ENCODE measurements at regions not wholly inside any gene's neighbourhood (a gene's known extent, or its start where the extent isn't known, plus 50 kb on each side); places are given as distances from the start of the nearest gene placed in this dataset.

DNA sequence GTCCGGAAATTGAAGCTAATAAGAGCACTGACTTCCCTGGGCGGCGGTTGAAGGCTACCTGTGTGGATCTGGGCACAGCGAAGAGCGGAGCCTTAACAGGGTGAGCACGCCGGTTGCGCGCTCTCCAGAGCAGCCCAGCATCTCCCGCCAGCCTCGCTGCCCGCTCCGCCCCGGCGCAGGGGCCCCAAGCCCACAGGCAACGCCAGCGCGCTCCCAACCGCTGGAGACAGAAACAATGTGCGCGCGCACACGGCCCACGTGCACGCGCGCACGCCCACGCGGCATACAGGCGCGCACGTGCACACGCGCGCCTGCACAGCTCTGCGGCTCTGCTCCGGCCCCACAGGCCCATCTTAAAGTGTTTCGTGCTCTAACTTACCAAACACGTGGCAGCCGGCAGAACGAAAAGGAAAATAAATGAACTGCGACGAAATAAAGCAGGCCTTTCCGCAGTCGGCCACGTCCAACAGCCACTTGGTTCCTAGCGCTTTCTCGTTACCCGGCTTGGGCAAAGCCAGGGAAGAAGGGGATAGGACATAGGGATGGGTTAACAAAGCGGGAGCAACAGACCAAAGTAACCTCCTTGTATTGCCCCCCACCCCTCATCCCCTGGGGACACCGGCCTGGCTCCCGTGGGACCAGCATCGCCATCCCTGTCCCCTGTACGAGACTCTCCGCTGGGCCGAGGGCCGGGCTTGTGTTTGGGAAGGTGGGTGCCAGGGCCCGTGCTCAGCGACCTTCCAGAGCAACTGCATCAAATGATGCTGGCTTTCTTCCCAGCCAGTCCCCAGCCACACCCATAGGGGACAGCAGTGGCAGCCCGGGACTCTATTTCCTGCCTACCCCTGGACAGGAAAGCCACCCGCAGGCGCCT, 203.7 kb downstream of the ABHD5 start:
- DNase-seq (ENCODE audit: low read depth) = peak; percentile 19

DNA sequence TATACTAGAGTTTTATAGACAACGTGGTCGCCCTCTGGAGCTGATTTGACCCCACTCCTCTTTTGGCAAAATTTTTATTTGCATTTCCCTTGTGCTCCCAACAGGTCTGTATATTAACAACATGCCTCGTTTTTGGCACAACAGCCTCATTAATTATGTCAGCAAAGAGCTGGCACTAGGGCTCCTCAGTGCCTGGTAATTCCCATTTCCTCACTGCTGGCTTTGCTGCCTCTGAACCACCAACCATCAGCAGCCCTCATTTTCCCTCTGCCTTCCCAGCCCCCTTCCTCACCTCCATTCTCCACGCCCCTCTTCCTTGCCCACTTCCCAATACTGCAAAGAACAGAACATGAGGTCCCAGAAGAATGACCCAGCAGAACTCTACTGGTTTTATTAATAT, 204.8 kb downstream of the ABHD5 start:
- DNase-seq (ENCODE audit: low read depth) = no peak

DNA sequence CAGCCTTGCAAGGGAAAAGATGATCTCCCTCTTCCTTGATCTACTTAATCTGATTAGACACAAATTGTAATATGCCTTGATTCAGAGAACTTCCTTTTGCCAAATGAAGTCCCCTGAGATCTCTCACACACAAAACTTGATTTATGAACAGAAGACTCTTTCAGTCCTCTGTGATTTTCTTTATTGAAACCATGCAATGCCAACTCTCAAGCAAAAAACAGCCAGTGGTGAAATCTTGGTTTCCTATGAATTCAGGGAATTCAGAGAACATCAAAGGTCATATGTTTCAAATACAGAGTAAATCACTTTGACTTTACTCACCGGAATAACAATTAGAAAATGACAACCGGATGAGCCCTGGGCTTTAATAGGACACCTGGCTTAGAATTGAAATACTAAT, 211.7 kb downstream of the ABHD5 start:
- no peak for DNase-seq (ENCODE audit: low read depth)

DNA sequence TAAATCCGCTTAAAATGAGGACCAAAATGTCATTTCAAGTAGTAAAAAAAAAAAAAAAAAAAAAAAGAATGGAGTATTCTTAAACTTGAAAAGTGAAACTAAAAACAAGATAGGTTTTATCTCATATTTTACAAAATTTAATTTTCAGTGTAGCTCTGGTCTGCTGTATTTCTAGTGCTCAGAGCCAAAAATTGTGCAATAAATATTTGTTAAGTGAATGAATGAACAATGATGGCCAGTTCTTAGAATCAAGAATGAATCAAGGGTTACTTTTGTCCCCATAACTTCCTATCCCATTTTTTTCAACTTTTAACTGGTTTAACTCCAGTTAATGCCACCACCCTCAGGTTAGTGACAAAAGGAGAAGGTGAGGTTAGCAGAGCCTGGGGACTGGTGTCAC, 214.4 kb downstream of the ABHD5 start:
- DNase-seq (ENCODE audit: low read depth) = no peak

DNA sequence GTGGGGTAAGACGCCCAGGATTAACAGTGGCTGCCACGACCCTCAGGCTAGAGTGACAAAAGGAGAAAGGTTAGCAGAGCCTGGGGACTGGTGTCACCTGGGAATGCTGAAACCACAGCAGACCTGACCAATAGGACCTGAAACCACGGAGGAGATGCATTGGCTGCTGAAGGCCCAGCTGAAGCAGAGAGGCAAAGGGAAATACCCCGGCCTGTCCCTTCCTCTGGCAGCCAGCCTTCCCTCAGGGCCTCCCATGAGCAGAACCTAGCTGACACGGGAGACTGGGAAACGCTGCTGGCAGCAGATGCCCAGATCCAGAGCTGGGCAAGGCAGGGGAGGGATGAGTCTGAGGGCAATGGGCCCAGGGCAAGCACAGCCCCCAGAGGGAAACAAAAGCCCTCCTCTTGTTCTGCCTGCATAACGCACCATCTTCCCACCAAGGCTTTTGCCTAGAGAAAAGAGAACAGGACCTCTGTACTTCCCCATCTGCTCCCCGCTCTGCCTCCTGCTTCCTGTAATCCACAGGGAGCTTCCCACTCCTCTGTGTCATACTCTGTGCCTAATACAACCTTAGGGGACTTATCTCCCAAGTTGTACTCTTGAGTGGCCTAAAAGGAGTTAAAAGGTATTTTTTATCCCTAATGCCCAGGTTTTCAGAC, 216.2 kb downstream of the ABHD5 start:
- DNase-seq (ENCODE audit: low read depth) = no peak

DNA sequence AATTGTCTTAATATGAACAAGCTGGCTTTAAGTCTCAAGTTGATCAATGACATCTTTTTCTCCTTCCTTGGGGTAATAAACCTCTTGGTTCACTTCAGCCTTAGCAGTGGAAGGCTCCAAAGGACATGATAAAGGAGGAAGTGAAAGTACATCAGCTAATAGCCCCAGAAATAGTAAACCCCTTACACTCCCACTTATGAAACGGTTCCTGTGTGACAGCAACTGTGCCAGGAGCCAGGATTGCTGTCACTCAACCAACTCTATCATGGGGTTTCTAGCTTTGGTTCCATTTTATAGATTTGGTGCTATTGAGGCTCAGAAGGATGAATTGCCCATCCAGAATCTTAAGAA, 216.7 kb downstream of the ABHD5 start:
- DNase-seq (ENCODE audit: low read depth) = no peak

DNA sequence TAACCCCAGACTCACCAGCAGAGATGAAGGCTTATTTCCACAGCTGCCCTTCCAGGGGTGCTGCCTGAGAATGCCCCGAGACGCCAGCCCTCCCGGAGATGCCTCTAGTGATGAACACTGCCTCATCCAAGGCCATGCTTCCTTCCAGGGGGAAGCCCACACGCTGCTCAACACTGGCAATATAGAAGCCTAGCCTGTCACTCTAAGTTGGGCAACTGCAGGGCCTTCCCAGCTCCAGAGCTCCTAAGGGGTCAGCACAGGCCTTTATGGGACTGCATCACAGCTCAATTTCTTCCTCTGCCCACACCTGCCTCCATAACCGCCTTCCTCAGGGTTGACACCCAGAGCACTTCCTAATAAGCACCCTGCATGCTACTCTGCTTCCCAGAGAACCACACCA, 217.7 kb downstream of the ABHD5 start:
- DNase-seq (ENCODE audit: low read depth) = no peak

DNA sequence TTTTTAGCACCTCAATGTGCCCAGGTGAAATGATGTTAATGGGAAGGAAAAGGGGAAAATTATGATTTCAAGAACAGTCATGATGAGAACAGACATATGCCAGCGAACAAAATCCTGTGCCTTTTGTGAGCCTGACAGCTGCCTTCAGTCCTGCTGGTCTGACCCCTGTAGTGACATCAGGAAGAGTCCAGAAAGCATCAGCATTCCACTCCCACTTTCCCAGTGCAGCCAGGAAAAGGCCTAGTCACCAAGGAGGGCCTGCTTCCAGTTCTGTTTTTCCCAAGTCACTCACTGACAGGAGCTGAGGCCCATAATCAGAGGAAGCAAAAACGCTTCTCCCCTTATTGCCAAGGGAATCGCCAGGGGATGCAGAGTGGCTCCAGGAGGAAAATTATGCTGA, 218.4 kb downstream of the ABHD5 start:
- DNase-seq (ENCODE audit: low read depth) = no peak

DNA sequence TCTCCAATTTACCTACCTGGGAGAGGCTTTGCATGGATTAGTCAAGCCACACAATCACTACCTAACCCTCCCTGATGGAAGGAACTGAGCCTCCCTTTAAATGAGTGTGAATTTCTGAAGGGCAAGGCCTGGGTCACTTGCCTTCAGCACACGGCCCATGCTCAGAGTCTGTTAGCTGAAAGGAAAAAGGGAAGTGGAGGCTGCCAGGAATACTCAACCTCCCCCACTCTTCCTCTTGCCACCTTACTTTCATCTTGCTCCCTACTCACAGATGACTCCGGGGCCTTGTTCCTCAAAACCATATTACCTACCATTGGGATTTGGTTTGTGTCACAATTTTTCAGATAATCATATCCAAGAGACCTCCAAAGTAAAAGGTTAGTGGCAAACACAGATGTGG, 220.0 kb downstream of the ABHD5 start:
- no peak for DNase-seq (ENCODE audit: low read depth)

DNA sequence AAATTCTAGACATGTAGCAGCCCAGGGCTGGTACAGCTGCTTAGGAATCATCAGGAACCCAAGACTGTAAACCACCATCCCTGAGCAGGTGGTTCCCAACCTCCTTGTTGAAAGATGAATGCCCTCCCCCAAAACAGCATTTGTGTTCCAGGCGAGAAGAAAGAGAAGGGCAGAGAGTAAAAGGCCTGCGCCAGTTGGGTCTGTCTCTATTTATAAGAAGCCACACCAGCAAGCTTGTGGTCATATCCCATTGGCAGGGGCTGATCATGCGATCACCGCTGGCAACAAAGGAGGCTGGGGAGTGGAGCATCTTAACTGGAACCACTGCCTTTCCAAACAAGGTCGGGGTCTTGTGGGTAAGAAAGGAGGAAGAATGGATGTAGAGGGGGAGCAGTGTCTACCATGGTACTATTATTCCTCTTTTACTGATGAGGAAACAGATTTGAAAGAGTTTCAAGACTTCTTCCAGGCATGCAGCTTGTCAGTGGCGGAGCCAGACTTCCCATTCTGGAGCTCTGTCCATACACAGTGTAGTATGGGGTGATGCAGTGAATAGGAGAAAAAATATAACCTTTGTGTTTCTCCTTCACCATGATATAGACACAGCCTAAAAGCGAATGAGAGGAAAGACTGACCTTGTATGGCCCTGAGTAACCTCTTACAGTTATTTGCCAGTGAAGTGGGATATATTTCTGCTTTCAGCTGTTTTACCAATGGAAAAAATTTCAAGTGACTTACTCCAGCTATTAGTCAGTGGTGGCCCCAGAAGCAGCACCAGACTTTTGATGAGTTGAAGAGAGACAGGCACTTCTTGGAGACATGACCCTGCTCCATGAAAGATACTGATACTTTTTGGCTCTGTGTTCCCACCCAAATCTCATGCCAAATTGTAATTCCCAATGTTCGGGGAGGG, 222.6 kb downstream of the ABHD5 start:
- no peak for DNase-seq (ENCODE audit: low read depth)

DNA sequence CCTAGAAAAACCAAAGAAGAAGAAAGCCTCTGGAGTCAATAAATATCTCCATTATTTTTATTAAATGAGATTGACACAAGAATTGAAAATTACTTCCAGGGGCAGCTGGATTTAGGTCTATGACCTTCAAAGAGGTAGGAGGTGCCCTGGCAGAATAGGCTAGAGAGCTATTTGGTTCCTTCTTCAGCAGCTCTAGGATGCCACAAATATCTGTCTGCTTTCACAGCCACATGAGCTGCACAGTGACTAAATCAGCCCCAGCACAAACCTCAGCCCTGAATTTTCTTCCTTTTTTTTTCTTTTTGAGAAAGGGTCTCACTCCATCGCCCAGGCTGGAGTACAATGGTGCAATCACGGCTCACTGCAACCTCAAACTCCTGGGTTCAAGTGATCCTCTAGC, 223.5 kb downstream of the ABHD5 start:
- no peak for DNase-seq (ENCODE audit: low read depth)

DNA sequence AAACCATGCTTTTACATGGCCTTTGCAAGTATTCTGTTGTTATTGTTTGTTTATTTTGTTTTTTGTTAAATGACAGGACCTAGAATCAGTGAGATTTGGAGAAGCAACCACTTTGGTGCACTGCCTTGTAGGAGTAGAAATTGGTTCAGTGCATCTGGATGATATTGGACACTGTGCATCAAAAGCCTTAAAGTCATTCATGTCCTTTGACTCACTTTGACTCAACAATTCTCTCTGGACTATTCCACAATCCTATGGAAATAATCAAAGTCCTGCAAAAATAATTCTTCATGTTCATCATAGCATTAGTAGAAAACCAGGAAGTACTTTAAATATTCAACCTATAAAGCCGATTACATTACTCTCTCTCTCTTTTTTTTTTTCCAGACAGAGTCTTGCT, 224.8 kb downstream of the ABHD5 start:
- DNase-seq (ENCODE audit: low read depth) = no peak

DNA sequence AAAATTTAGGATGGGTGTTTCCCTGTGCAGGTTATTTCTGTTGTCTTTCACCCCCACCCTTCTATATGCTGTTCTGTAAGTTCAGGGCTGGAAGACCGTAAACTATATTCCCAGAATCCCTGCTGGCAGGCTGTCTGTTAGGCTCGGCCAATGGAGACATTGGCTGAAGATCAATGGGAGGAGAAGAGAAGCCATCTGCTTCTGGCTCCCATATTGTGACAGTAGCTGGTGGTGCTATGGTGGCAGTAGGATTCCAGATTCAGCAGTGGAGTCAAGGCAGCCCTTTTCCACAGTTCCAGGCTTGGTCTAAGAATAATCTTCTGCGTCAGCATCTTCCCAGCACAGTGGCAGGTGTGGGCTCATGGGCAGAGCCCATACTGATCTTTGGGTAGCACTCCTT, 226.6 kb downstream of the ABHD5 start:
- no peak for DNase-seq (ENCODE audit: low read depth)

DNA sequence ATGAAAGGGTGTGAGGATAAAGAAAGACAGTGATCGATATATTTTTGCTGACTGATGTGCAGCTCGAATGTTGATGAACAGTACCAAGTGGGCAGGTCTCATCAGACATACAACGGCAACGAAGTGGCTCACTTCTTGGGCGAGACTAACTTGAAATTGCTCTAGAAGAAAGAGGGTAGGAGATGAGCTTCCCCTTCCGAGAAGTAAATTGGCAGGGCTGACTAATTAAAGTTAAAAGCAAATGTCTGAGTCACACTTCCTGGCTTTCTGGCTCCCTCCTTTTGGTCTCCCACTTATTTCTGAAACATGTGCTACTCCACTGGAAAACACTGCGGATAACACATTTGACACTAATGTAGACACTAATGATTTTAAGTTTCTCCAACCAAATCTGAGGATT, 228.3 kb downstream of the ABHD5 start:
- no peak for DNase-seq (ENCODE audit: low read depth)

DNA sequence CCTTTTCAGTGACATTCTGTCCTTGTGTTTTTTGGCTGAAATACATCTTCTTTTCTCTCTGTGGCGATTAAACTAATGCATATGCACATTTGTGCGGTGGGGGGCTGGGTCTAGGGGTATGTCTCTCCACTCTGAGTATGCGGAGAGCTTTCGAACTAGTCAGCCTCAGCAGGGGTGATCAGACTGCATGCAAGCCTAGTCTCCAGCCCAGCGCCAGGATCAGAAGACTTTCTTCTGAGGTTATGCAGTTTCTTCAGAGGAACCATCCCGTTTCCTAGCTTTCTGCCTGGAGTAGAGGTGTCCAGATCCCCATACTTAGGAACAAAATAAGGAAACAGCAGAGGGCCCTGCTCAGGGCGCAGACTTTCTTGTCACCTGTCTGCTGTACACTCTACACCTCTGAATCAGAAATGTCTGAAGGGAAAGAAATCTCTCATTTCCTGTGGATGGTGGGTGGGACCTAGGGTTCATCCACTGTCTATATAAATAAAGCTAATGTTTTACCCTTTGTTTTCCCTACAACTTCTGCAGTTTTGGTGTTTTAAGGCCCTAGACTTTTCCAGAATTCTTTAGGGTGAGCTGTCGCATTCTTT, 230.4 kb downstream of the ABHD5 start:
- no peak for DNase-seq (ENCODE audit: low read depth)

DNA sequence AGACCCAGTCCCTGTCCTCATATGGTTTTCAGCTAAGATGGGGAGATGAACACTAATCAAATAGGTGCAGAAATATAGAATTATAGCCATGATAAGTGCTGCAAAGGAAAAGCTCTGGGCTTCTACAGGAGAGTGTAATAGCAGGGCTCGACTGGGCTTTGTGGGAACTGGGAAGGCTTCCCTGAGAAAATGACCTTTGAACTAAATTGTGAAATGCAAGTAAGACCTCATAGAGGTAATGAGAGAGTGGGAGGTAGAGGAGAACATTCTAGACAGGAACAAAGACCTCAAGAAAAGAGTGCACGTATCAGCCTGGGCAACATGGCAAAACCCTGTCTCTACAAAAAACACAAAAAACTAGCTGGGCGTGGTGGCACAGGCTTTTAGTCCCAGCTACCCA, 231.6 kb downstream of the ABHD5 start:
- no peak for DNase-seq (ENCODE audit: low read depth)

DNA sequence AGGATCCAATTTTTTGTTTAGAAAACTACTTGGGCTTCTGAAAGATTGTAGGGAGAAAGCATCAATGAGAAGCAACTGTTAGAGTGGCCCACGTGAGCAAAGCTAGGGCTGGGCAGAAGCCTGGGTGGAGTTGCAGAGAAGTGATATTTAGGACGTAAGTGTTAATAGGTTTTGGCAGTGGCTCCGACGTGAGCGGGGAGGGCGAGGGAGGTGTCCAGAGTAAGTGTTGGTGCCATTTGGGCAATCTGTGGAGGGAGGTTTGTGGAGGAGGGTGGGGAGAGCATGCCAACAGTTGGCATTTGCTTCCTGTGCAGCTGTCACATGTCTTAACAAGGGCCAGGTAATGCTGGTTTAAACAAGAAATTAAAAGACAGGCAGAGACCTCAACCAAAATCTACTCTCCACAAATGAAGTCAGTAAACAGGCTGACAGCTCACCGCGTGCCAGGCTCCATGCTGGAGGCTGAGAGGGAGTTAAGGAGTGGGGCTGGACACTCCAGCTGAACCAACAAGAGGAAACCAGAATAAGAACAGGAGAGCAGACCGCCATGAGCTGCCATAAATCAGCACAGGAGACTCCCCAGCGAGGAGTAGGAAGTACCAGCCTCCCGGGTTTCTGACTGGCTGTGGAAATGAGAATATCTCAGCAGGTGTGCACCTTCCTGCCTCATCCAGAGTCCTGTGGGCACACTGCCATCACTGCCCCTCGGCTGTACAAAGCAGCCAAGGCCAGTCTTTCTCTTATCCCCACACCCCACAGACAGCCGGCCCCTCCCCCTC, 232.6 kb downstream of the ABHD5 start:
- no peak for DNase-seq (ENCODE audit: low read depth)

DNA sequence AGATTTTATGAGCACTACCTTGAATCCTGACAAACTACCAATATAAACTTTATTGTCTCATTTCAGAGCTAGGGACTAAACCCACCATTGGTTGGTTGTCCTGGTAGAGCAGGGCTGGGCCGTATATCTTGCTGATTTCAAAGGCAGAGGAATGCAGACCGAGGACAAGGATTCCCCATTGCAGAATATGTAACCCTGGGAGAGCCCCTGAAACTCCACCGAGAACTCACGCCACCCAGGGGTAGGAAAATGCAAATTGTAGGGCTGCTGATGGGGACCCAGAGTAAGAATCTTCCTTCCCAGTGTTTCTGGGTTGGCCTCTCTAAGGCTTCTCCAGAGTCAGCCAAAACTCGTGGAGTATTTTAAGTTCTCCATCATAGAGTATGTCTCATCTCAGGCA, 235.3 kb downstream of the ABHD5 start:
- no peak for DNase-seq (ENCODE audit: low read depth)

DNA sequence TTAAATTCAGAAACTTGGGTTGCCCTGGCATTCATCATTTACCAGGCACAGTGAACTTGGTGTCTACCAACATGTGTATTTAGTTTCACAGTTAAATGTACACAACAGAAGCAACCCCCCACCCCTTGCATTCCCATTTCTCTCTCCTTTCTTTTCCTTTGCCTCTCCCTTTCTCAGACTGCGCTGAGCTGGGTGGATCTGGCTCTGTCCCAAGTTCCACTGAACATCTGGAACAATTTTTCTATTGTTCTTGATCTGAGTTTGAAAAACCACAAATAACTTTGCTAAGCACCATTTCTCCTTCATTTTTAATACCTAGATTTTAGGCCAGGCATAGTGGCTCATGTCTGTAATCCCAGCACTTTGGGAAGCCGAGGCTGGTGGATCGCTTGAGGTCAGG, 242.2 kb downstream of the ABHD5 start:
- no peak for DNase-seq (ENCODE audit: low read depth)

DNA sequence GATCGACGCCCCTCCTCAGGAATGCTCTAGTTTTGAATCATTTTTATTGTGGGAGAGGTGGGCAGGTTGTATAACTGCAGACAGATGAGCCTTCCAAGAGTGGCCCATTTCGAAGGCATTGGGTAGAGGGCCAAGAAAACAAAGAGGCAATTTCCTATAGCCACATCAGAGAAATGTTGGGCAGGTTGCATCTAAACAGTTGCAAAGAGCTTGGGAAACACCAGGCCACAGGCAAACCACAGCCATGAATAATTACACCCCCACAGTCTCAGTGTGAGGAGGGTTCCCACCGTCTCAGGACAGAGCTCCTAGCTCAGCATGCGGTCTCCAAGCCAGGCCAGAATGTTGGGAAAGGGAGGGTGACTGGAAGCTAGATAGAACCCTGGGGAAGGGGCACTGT, 257.3 kb downstream of the ABHD5 start:
- DNase-seq (ENCODE audit: low read depth) = no peak

DNA sequence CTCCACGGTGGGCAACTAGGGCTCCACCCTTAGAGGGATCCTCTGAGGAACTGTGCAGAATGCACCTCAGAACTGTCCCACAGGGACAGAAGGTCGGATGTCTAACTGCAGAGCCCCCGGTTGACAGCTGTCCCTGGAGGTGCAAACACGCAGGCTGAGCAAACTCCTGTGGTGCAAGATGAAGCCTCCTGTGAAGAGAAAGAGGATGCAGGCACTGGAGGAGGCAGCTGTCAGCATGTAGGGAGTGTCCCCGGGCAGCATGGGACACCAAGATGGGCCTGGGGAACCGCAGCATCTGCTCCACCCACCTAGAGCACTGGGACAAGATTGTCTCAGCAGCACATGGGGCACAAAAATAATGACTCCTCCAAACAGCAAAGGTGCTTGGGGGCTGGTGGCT, 258.9 kb downstream of the ABHD5 start:
- no peak for DNase-seq (ENCODE audit: low read depth)

DNA sequence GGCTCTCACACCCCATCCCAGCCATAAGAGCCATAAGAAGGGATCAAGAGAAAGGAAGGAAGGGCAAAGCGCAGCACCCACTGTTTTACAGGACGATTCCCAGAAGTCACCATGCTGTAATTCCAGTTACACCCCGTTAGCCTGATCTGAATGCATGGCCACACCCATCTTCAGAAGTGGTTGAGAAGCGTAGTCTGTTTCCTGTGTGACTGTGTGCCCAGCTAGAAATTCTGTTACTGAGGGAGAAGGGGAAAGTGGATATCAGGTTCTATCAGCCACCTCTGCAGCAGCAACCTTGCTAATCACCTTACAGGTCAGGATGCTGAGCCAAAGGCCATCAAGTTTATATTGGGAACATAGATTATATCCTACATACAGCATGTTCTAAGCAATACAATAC, 260.0 kb downstream of the ABHD5 start:
- no peak for DNase-seq (ENCODE audit: low read depth)
